GM23338 (cell line): ENCODE measurements at regions not wholly inside any gene's neighbourhood (a gene's known extent, or its start where the extent isn't known, plus 50 kb on each side); places are given as distances from the start of the nearest gene placed in this dataset.

Source experiments
- ATAC-seq: fragments of 200-7000 bp; cut with Tn5 transposase; 3 replicates; pipeline ENCODE4 v1.9.1; 2020
- DNase-seq: peaks from one replicate; pipeline ENCODE4 v3.0.0-alpha.2; 2015; ENCODE audit warnings: low spot score
- H2AFZ ChIP-seq: fragments of 200-600 bp; sonication (generic); 2 replicates; pipeline ENCODE4 v1.8.0; 2016; ENCODE audit warnings: antibody characterized with exemption, mild to moderate bottlenecking, moderate library complexity
- H3F3A ChIP-seq: fragments of 200-600 bp; sonication (generic); replicated peaks from 2 replicates; pipeline ENCODE4 v1.8.0; 2017; ENCODE audit warnings: antibody characterized with exemption, mixed run types, low read depth
- H3K27ac ChIP-seq: fragments of 200-600 bp; sonication (generic); 2 replicates; pipeline ENCODE4 v1.6.1; 2016; ENCODE audit warnings: low read depth
- H3K27me3 ChIP-seq: fragments of 200-600 bp; sonication (generic); 2 replicates; pipeline ENCODE4 v1.8.0; 2016; ENCODE audit warnings: mild to moderate bottlenecking, mixed run types, moderate library complexity; ENCODE audit not compliant: insufficient read depth
- H3K36me3 ChIP-seq: fragments of 200-600 bp; sonication (generic); 2 replicates; pipeline ENCODE4 v1.8.0; 2016; ENCODE audit warnings: mild to moderate bottlenecking; ENCODE audit not compliant: insufficient read depth
- H3K4me1 ChIP-seq: fragments of 200-600 bp; sonication (generic); 2 replicates; pipeline ENCODE4 v1.8.0; 2016; ENCODE audit warnings: mild to moderate bottlenecking, moderate library complexity; ENCODE audit not compliant: insufficient read depth
- H3K4me2 ChIP-seq: fragments of 200-600 bp; sonication (generic); 2 replicates; pipeline ENCODE4 v1.7.1; 2017; ENCODE audit warnings: mixed run types
- H3K4me3 ChIP-seq: fragments of 200-600 bp; sonication (generic); 2 replicates; pipeline ENCODE4 v1.6.1; 2016; ENCODE audit warnings: mixed run types
- H3K79me2 ChIP-seq: fragments of 200-600 bp; sonication (generic); replicated peaks from 2 replicates; pipeline ENCODE4 v1.8.0; 2017; ENCODE audit warnings: mild to moderate bottlenecking; ENCODE audit not compliant: insufficient read depth
- H3K9me2 ChIP-seq: fragments of 200-600 bp; sonication (generic); 2 replicates; pipeline ENCODE4 v1.8.0; 2017; ENCODE audit not compliant: insufficient read depth
- H4K20me1 ChIP-seq: fragments of 200-600 bp; sonication (generic); replicated peaks from 2 replicates; pipeline ENCODE4 v1.8.0; 2017; ENCODE audit warnings: mild to moderate bottlenecking; ENCODE audit not compliant: insufficient read depth
- H3K27ac Mint-ChIP-seq: 2 replicates; pipeline ENCODE4 v1.8.0; 2020; ENCODE audit warnings: inconsistent platforms, mild to moderate bottlenecking, moderate library complexity, mixed read lengths
- H3K27me3 Mint-ChIP-seq: 3 replicates; pipeline ENCODE4 v1.8.0; 2022; ENCODE audit warnings: low read depth, mild to moderate bottlenecking, moderate library complexity, mixed read lengths, inconsistent platforms; ENCODE audit not compliant: insufficient read depth, poor library complexity
- H3K36me3 Mint-ChIP-seq: 3 replicates; pipeline ENCODE4 v1.8.0; 2021; ENCODE audit warnings: low read depth, mild to moderate bottlenecking, inconsistent platforms, moderate library complexity, mixed read lengths
- H3K4me1 Mint-ChIP-seq: 3 replicates; pipeline ENCODE4 v1.8.0; 2020; ENCODE audit warnings: mild to moderate bottlenecking, inconsistent platforms, mixed read lengths
- H3K4me3 Mint-ChIP-seq: 3 replicates; pipeline ENCODE4 v1.8.0; 2021; ENCODE audit warnings: moderate library complexity, mild to moderate bottlenecking, inconsistent platforms, mixed read lengths
- H3K9me3 Mint-ChIP-seq: 3 replicates; pipeline ENCODE4 v1.8.0; 2020; ENCODE audit warnings: moderate library complexity, mild to moderate bottlenecking, inconsistent platforms, mixed read lengths
- CREB1 ChIP-seq: fragments of 250-450 bp; sonication (Bioruptor Pico); IDR thresholded peaks from 2 replicates; pipeline ENCODE4 v1.5.0; 2020; ENCODE audit warnings: low read depth, mild to moderate bottlenecking, moderate library complexity
- CTCF ChIP-seq, 2 experiments: fragments of 200-600 bp in 1 of 2; sonication (generic) in 1 of 2; conservative IDR thresholded peaks; 2 replicates each; pipeline versions ENCODE4 v1.5.1 to v1.6.1; 2016 to 2017; ENCODE audit warnings: antibody characterized with exemption in 2 of 2, low read depth in 2 of 2, mild to moderate bottlenecking in 2 of 2, moderate library complexity in 1 of 2
- ETS1 ChIP-seq: IDR thresholded peaks from 2 replicates; pipeline ENCODE4 v1.6.1; 2016; ENCODE audit warnings: antibody characterized with exemption
- EZH2 ChIP-seq: fragments of 200-600 bp; sonication (generic); IDR thresholded peaks from one replicate; pipeline ENCODE4 v1.8.0; 2017; ENCODE audit warnings: antibody characterized with exemption, mild to moderate bottlenecking, low read depth; ENCODE audit not compliant: unreplicated experiment
- EZH2phosphoT487 ChIP-seq: fragments of 200-600 bp; sonication (generic); IDR thresholded peaks from one replicate; pipeline ENCODE4 v1.8.1; 2018; ENCODE audit warnings: antibody characterized with exemption; ENCODE audit not compliant: unreplicated experiment
- JUNB ChIP-seq: IDR thresholded peaks from one replicate; pipeline ENCODE4 v1.6.1; 2016; ENCODE audit warnings: antibody characterized with exemption; ENCODE audit not compliant: unreplicated experiment
- NANOG ChIP-seq: IDR thresholded peaks from 2 replicates; pipeline ENCODE4 v1.6.1; 2016; ENCODE audit warnings: antibody characterized with exemption, borderline replicate concordance
- POLR2AphosphoS5 ChIP-seq: IDR thresholded peaks from 2 replicates; pipeline ENCODE4 v1.6.1; 2016; ENCODE audit warnings: antibody characterized with exemption, low read depth
- REST ChIP-seq: IDR thresholded peaks from one replicate; pipeline ENCODE4 v1.6.1; 2018; ENCODE audit warnings: antibody characterized with exemption; ENCODE audit not compliant: unreplicated experiment
- STAT1 ChIP-seq: IDR thresholded peaks from one replicate; pipeline ENCODE4 v1.6.1; 2016; ENCODE audit warnings: antibody characterized with exemption; ENCODE audit not compliant: unreplicated experiment
- ZNF114 ChIP-seq: fragments of 250-450 bp; sonication (Bioruptor Pico); IDR thresholded peaks from 2 replicates; pipeline ENCODE4 v1.5.0; 2020; ENCODE audit warnings: mild to moderate bottlenecking, moderate library complexity
- ZNF331 ChIP-seq: fragments of 250-450 bp; sonication (Bioruptor Pico); IDR thresholded peaks from 2 replicates; pipeline ENCODE4 v1.5.0; 2020; ENCODE audit warnings: low read depth, mild to moderate bottlenecking, moderate library complexity
- ZNF462 ChIP-seq: fragments of 250-450 bp; sonication (Bioruptor Pico); IDR thresholded peaks from 2 replicates; pipeline ENCODE4 v1.5.0; 2020; ENCODE audit warnings: mild to moderate bottlenecking, moderate library complexity

GRCh38 chr20:50446351-50447101, 63.7 kb upstream of the PTPN1 start:
- Histone ChIP-seq H4K20me1 (no peaks in the 10 kb centered on the region), H3F3A (no peaks in the 10 kb centered on the region), H3K79me2 (no peaks in the 10 kb centered on the region), H3K27me3 (no peaks in the 10 kb centered on the region), H3K4me3 (no peak overlapping the region), H3K4me1 (no peaks in the 10 kb centered on the region), H3K36me3 (no peaks in the 10 kb centered on the region), H2AFZ (no peak overlapping the region), H3K27ac (no peak overlapping the region), H3K4me2 (no peak overlapping the region), H3K9me2 (no peaks in the 10 kb centered on the region)
- H3K4me3 Mint-ChIP-seq = no peak overlapping the region
- peaks cover 13% of the 10 kb centered on the region; the same call in 2 of the 3 replicates for H3K4me1 Mint-ChIP-seq
- H3K9me3 Mint-ChIP-seq = no peaks in the 10 kb centered on the region
- DNase-seq (no peak), ATAC-seq (no peak)
- H3K36me3 Mint-ChIP-seq = no peaks in the 10 kb centered on the region
- TF ChIP-seq CTCF (conservative IDR thresholded peaks at IDR 0.05; ENCODE audit: low read depth in 2 of 2) = no peak
- no peak for TF ChIP-seq REST
- TF ChIP-seq ZNF114 = no peak
- no peak for TF ChIP-seq CREB1 (CRISPR knock-in tag)
- TF ChIP-seq STAT1 = no peak
- no peak for TF ChIP-seq JUNB
- no peak for TF ChIP-seq EZH2phosphoT487
- TF ChIP-seq EZH2 = no peak
- TF ChIP-seq ETS1 = no peak
- TF ChIP-seq ZNF331 = no peak
- no peak for TF ChIP-seq NANOG
- TF ChIP-seq POLR2AphosphoS5 = no peak
- TF ChIP-seq ZNF462 (CRISPR knock-in tag) = no peak
- peaks cover 7% of the 10 kb centered on the region for H3K27me3 Mint-ChIP-seq
- no peak overlapping the region for H3K27ac Mint-ChIP-seq
